HG03520 (cell line): ENCODE measurements at regions not wholly inside any gene's neighbourhood (a gene's known extent, or its start where the extent isn't known, plus 50 kb on each side); places are given as distances from the start of the nearest gene placed in this dataset.

ENCODE experiments used
- ATAC-seq: cut with Tn5 transposase; IDR thresholded peaks from one replicate; pipeline ENCODE4 v1.9.1; 2021; ENCODE audit warnings: mild to moderate bottlenecking, moderate library complexity; ENCODE audit not compliant: unreplicated experiment

DNA sequence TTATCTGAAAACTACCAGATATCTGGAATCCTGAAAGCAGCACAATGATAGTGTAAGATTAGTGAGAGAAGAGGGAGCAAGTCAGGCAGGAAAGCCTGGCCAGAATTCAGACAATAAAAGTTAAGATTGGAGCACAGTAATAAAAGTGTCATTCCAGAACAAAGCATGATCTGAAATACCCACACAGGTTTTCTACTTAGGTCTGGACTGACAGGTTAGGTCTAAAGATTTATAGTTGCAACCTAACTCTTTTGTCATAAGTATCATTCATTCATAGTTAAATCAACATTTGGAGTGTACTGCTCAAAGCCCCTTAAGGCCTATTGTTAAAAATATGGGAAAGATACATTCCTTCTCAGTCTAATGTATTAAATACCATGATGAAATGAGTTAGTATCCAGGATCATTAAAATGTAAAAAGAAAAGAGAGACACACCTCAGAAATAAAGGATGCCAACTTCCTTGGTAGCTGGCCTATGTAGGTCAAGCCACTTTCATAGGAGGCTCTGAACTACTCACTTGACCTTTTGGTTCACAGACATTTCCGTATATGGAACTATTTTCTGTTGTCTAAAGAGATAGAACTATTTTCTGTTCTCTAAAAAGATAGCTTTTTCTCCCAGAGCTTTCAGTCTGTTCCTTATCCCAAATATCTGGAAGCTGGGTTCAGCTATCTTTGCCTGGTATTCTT lies 105.2 kb downstream of the FAS start:
- no peak for ATAC-seq

DNA sequence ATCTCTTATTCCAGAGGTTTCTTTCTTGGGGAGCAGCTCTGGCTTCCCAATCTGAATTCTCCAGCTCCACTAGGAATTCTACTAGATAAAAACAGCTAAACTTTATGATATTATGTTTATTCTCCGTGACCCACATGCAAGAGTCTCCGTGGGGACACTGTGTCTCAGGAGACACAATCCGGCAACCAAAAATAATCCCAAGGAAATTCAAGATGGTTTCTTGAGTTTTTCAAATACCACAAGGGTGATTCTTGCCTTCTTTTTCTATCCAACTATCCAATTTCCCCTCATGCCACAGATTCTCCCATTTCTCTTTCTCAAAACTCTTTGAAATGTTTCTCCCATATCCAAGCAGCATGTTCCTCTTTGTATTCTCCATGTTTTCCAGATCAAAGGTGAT lies 103.1 kb downstream of the FAS start:
- ATAC-seq, result no peak

DNA sequence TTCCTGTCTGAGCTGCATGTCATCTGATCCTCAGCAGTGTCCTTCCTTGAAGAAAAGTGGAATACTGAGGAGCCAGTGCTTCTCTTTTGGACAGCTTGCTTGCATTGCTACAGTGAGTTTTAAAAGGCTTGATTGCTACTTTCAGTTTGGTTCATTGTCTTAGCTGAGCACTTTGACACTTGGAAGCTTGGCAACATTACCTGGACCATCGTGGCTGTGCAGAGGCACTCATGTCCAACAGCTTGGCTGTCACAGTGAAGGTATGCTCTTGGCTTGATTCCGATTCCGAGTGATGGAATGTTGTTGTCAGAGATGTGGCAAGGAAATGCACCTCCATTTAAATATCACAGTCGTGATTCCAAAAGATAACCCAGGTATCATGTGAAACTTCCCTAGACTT lies 102.4 kb downstream of the FAS start:
- no peak for ATAC-seq

DNA sequence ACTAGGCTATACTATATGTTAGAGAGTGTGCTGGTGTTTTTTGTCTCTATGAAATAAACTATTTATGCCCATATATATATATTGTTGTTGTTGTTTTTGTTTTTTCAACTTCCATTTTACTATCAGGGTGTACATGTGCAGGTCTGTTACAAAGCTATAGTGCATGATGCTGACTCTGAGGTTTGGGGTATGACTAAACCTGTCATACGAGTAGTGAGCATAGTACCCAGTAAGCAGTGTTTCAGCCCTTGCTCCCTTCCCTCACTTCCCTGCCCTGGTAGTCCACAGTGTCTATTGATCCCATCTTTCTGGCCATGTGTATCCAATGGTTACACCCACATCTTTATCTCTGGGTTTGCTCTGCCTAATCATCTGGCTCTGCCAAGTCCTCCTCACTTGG lies 101.8 kb downstream of the FAS start:
- no peak for ATAC-seq

DNA sequence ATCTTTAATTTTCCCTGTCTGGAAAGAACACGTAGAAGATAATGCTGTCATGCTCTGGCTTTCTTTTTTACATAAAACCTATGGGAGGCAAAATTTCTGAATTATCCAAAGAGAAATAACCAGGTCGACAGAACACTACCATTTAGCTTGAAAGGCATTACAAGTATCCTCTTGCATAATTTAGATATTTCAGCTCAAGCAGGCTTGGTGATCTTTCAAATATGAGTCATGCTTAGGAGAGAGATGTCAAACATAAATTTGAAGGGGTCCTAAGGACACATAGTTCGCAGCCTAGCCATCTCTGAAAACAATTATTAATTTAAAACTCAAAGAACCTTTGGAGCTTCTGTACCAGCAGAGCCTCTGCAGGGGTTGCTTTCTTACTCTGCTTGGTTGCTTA lies 100.9 kb downstream of the FAS start:
- ATAC-seq, result no peak

DNA sequence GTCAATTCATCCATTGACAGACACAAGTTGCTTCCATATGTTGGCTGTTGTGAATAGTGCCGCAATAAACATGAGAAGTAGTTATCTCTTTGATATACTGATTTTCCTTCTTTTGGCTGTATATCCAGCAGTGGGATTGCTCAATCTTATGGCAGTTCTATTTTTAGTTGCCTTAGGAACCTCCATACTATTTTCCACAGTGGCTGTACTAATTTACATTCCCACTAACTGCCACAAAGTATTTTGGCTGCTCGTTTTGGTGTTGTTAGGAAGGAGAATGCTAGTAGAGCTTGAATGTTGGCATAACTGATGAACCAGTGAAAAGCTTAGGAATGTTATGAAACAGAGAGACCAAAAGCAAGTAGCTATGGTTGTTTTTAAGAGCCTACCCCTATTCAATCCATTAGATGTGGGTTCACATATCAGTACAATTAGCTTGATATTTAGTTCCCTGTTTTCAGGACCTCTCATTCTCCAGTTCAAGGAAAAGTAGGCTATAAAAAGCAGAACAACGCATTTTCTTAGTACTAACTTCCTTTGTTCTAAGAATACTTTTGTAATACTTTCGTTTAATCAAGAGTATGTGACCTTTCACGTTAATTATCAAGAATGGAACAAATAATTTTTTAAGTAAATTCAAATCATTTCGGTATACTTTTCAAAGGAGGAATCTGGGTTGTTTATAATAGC lies 100.3 kb downstream of the FAS start:
- no peak for ATAC-seq

DNA sequence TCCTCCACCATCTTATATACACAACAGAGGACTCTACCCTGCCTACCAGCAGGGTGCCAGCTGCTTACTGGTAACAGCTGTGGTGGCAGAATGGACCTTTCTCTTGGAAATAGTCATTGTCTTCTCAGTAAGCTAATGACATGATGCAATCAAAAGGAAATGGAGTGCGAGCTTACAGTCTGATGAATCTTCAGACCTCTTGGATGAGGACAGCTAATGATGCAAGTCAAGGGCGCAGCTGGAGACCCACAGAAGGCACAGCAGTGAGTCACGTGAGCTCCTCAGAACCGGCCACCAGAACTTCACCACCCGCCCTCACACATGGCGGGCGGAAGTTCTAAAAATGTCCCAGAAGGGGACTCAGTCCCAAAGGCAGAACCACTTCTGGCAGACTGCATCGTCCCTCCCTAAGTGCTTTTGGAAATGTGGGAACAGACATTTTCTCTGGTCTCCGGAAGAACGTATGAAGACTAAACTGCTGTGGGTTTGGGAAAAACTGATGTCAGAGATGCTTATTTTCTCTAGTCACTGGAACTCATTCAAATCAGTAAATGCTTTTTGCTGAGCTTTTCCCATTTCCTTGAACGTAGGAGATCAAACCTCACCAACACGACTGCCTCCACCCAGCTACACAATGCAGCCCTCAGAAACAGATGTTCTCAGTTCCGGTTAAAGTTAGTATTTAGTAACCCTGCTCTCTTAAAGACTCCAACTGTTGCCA lies 96.4 kb downstream of the FAS start:
- no peak for ATAC-seq

DNA sequence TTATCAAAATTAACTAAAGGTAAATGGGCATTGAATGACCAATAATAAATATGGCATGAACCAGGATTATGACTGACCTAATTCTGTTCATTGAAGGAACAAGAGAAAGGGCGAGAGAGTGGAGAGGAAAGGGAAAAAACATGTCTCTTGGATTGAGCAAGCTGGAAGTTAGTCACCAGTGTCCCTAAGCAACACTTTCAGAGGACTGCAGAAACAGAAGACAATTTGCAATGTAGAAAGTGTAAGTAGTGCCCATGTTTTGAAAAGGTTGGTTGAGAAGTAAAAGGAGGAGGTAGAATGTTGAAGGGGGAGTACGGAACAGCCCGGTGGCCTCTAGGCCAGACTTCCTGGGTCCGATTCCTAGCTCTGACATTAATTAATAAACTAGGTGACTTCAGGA lies 94.6 kb downstream of the FAS start:
- no peak for ATAC-seq

DNA sequence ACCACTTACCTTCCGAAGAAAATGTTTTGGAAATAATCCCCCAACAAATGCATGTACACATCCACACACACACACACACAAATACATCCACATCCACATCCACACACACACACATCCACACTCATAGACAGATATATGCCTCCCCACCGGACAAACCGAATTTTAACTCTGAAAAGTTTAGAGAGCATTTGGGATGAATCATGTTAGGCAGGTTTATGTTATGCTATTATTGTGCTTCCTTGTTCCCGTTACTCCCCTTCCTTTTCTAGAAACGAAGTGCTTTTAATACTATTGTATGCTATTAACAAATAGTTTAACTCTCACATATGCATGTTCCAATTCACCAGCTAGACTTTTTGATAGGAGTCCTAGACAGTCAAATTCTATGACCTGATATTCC lies 91.5 kb downstream of the FAS start:
- ATAC-seq, result no peak

DNA sequence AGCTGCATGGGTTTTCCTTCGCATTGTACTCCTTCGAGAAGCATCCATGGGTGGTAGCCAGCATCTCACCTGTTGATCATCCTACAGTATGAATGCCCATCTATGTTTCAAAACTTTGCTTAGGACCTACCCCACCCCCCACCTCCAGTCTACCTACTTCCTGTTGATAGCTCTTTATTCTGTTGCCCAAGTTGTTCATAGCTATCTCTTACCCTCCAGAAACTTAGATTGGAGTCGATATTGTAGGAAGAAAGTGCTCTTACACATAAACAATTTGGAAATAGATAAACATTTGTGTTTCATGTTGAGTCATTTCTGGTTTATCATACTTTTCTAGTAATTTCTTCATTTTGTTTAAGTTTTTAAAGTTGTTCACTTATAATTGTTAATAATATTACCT lies 90.1 kb downstream of the FAS start:
- no peak for ATAC-seq

DNA sequence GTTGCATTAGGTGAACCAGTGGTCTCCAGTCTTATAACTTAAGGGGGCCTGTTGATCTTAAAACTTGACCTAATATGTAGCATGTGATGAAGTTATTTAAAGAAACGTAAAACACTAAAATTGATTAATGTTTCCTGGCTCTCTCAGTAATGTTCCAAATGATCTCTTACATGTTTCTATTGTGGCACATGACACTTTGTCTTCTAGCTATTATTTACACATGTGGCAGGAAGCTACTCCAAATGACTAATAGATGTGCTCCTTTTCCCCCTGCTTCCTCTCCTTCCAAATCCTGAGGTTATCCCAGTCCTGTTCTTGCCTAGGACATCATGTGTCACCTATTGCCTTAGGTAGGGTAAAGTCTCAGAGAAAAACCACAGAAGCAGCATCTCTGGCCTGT lies 89.4 kb downstream of the FAS start:
- ATAC-seq, result no peak

DNA sequence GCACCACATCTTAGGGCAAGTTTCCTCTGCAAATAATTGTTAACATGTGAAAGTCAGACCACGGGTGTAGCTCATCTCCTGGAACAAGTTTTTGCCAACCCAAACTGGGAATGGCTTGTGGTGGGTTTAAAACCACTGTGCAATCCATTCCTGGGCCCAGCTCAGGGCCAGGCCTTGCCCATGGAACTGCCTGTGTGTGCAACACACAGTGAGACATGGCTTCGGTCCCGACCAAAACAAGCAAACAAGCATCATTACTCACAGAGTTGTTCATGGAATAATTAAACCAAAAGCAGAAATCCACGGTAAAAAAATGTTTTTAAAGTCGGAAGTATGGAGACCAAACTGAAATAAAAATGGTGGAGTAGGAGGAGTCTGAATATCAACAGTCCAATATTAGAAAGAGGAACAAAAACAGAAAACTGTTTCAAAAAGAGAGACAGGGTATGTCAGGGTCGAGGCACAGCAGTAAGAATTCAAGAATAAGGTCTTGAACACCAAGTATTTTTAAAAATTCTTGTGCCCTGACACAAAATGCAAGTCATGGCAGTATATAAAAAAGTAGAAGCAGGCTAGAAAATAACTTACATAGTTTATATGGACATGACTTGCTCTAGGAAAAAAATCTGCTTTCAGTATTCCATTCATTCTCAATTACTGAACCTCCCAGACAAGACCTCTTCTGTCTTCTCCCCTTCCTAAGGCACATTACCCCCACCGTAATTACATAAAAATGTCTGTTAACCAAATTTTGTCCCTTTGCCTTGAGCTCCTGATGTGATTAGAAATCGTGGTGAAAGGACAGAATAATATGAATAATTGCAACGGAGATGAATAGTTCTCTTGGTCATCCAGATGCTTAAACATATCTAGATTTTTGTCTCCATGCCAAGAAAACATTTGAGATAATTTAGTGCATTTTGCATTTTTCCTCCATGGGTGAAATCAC lies 88.4 kb downstream of the FAS start:
- ATAC-seq, result no peak

DNA sequence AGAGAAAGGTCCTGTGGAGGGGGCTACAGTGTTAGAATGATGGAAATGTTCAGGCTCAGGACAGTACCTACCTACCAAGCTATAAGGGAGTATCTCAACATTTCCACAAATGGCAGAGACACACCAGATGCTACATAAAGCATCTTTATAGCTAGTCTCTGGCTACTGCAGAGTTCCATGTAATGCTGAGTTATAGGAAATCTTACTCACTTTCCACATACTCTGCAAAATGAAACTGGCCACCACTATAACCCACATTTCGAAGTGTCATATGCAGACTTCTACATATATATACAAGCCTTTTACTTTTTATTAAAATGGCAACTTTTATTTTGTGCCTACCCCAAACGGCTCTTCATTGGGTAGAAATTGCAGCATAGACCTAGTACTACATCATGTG lies 85.5 kb downstream of the FAS start:
- ATAC-seq, result no peak

DNA sequence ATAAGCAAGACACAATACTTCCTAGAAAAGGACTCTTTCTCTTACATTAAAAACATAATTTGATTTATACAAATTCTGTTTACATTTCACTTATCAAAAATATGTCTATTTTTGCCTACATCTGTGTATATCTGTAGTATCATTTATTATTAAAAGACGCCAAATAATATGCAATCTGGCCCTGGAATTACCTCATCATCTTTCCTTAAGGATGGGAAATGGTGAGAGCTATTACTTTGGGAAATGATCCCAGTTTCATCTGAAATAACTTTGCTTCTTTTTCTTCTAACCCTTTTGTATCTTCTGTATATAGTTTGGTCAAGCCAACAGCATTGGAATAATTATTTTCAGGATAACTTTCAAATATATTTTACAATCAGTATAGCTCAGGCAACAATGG lies 85.0 kb downstream of the FAS start:
- ATAC-seq, result no peak

DNA sequence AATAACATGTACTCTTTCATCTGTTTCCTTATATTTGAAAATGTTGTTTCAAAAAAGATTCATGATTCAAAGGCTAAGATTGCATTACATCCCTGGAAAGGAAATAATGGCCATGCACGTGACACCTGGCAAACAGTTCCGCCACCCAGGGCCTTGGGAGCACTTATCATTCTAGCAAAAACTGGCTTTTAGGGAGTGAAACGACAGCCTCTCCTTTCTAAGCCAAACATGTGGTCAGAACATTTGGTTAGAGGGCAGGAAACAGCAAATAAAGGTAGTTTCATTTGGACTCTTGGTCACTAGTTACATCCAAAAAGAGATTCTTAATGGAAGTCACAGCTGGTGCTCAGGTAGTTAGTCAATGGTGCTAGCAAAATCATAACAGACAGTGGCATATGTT lies 83.5 kb downstream of the FAS start:
- no peak for ATAC-seq

DNA sequence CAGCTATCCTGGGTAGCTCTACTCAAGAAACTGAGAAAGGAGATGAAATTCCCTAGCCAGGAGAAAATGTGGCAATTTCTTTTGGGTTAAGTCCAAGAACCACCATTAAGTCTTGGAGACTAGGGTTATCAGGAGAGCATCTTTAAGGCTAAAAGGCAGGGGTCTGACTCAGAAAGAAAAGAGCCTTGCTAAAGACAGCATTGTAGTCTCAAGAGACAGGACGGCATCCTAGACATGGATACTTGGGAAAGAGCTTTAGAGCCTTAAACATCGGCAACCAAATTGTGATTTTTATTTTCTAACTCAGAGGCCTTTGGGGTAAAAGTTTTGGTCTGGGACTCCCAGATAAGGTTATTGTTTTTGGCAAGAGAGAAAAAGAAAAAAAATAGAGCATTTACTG lies 83.1 kb downstream of the FAS start:
- no peak for ATAC-seq

DNA sequence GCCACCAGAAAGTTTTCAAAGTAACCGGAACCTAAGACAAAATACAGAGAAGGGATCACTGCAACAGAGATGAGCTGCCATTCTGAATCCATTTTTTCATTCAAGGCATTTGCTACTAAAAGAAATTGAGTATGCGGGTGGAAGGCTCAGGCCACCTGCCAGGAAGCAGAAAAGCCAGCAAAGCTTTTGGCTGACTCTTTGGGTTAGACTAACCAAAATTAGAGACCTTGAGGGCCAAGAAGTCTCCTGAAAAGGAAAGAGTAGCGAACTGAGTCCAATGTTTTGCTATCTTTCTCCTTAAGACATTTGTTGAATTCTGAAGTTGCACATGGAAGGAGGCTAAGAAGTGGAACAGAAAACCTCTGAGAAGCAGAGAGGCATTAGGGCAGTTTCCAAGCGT lies 79.0 kb downstream of the FAS start:
- ATAC-seq, result no peak
